Mesendoderm (in vitro differentiated cells): ENCODE measurements at regions not wholly inside any gene's neighbourhood (a gene's known extent, or its start where the extent isn't known, plus 50 kb on each side); places are given as distances from the start of the nearest gene placed in this dataset.

ENCODE experiments used
- DNase-seq: peaks from one replicate; pipeline ENCODE4 v3.0.0; 2013
- H2AK5ac ChIP-seq: 2 replicates; pipeline ENCODE4 v1.6.1; 2013; ENCODE audit warnings: low read length, inconsistent platforms
- H2BK120ac ChIP-seq: 2 replicates; pipeline ENCODE4 v1.6.1; 2013; ENCODE audit warnings: low read depth, mild to moderate bottlenecking, low read length, moderate library complexity, mixed read lengths
- H2BK15ac ChIP-seq: replicated peaks from 2 replicates; pipeline ENCODE4 v1.6.1; 2013; ENCODE audit warnings: low read depth, mild to moderate bottlenecking, moderate library complexity
- H2BK5ac ChIP-seq: 2 replicates; pipeline ENCODE4 v1.6.1; 2013; ENCODE audit warnings: low read length, inconsistent platforms
- H3K18ac ChIP-seq: 2 replicates; pipeline ENCODE4 v1.6.1; 2013; ENCODE audit warnings: mild to moderate bottlenecking, low read length, mixed read lengths
- H3K23ac ChIP-seq: one replicate; pipeline ENCODE4 v1.6.1; 2013; ENCODE audit warnings: low read length
- H3K27ac ChIP-seq: 2 replicates; pipeline ENCODE4 v1.5.1; 2013; ENCODE audit warnings: low read depth, mild to moderate bottlenecking, inconsistent platforms, low read length, moderate library complexity
- H3K27me3 ChIP-seq: 2 replicates; pipeline ENCODE4 v1.6.1; 2013; ENCODE audit warnings: low read length, control low read depth, mild to moderate bottlenecking, inconsistent platforms; ENCODE audit not compliant: insufficient read depth, poor library complexity
- H3K36me3 ChIP-seq: 2 replicates; pipeline ENCODE4 v1.6.1; 2013; ENCODE audit warnings: low read length, inconsistent platforms; ENCODE audit not compliant: control insufficient read depth, insufficient read depth
- H3K4ac ChIP-seq: one replicate; pipeline ENCODE4 v1.6.1; 2013; ENCODE audit warnings: low read depth, mild to moderate bottlenecking, low read length, moderate library complexity
- H3K4me1 ChIP-seq: 2 replicates; pipeline ENCODE4 v1.6.1; 2013; ENCODE audit warnings: low read depth, low read length, inconsistent platforms; ENCODE audit not compliant: control insufficient read depth
- H3K4me2 ChIP-seq: 2 replicates; pipeline ENCODE4 v1.6.1; 2013; ENCODE audit warnings: low read length
- H3K4me3 ChIP-seq: 2 replicates; pipeline ENCODE4 v1.5.1; 2013; ENCODE audit warnings: mild to moderate bottlenecking, low read length
- H3K56ac ChIP-seq: one replicate; pipeline ENCODE4 v1.6.1; 2013; ENCODE audit warnings: low read length
- H3K79me1 ChIP-seq: 2 replicates; pipeline ENCODE4 v1.6.1; 2013; ENCODE audit warnings: low read length, inconsistent platforms
- H3K79me2 ChIP-seq: 2 replicates; pipeline ENCODE4 v1.6.1; 2013; ENCODE audit warnings: mild to moderate bottlenecking, low read length; ENCODE audit not compliant: control insufficient read depth, insufficient read depth
- H3K9ac ChIP-seq: 2 replicates; pipeline ENCODE4 v1.6.1; 2013; ENCODE audit warnings: low read length, inconsistent platforms
- H4K5ac ChIP-seq: one replicate; pipeline ENCODE4 v1.6.1; 2013; ENCODE audit warnings: low read length
- H4K8ac ChIP-seq: one replicate; pipeline ENCODE4 v1.6.1; 2013; ENCODE audit warnings: low read depth, mild to moderate bottlenecking, control low read depth, low read length, moderate library complexity
- WGBS: extraction: QIAGEN DNeasy Blood & Tissue Kit; methylation state at CpG from one replicate; pipeline ENCODE4 v1.1.7; 2013; ENCODE audit warnings: low lambda C conversion rate, missing lambda C conversion rate; ENCODE audit not compliant: insufficient coverage; ENCODE audit errors: extremely low coverage; 5-methylcytosine and 5-hydroxymethylcytosine counted together

DNA sequence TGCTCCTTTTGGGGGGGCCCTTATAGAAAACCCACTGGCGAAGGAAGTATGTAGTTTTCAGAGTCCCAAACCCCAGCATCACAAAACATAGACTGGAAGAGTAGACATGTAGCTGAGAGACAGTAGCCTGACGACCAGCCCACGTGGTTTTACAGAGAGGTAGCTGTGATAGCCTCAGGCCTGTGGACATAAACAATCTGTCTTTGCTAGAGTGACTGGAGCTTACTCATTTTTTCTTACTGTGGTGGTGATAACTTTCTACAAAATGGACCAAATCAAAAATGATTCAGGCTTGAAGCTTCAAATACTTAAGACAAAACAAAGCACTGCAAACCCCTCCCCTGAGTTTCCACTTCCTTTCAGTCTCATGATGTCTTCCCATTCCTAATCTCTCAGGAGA, 497.0 kb downstream of the RWDD3 start:
- Histone ChIP-seq H3K4me1 (no peaks in the 10 kb centered on the region), H2BK5ac (no peak overlapping the region), H2AK5ac (no peak overlapping the region), H3K9ac (no peak overlapping the region), H2BK120ac (no peak overlapping the region), H3K4me2 (no peak overlapping the region), H3K4me3 (no peak overlapping the region), H3K4ac (no peak overlapping the region), H3K79me2 (no peaks in the 10 kb centered on the region), H3K36me3 (no peaks in the 10 kb centered on the region), H3K27ac (no peak overlapping the region), H3K79me1 (no peaks in the 10 kb centered on the region), H4K5ac (no peak overlapping the region), H3K27me3 (no peaks in the 10 kb centered on the region), H3K56ac (no peak overlapping the region), H2BK15ac (no peak overlapping the region), H3K18ac (no peak overlapping the region), H3K23ac (no peak overlapping the region), H4K8ac (no peak overlapping the region)
- no peak for DNase-seq
- WGBS = no CpG with 5 or more reads among the region's 3 CpGs

DNA sequence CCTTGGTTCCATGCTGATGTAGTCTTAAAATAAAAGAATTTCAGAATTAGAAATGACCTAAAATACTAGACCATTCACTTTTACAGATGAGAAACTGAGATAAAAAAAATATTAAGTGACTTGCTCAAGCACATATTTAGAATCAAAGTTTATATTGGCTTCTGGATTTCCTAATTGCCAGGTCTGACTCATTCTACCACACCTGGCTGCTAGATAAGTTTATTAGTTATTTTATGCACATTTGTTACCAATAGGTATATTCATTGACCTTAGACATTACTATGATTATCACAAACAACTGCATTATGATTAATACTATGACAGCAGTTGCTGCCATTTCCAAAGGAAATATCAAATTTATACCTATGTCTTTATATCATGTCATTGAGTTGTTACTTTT, 497.5 kb downstream of the RWDD3 start:
- H3K4me3 ChIP-seq = no peak overlapping the region
- H3K36me3 ChIP-seq = no peaks in the 10 kb centered on the region
- H2BK15ac ChIP-seq = no peak overlapping the region
- H3K18ac ChIP-seq = no peak overlapping the region
- H3K4me2 ChIP-seq = no peak overlapping the region
- no peaks in the 10 kb centered on the region for H3K27me3 ChIP-seq
- no peak overlapping the region for H3K4ac ChIP-seq
- no peak overlapping the region for H3K27ac ChIP-seq
- H4K8ac ChIP-seq = no peak overlapping the region
- no peak overlapping the region for H2BK5ac ChIP-seq
- no peak overlapping the region for H3K9ac ChIP-seq
- no peaks in the 10 kb centered on the region for H3K79me1 ChIP-seq
- H3K56ac ChIP-seq = no peak overlapping the region
- H3K23ac ChIP-seq = no peak overlapping the region
- H2BK120ac ChIP-seq = no peak overlapping the region
- H3K4me1 ChIP-seq = no peaks in the 10 kb centered on the region
- H2AK5ac ChIP-seq = no peak overlapping the region
- no peak overlapping the region for H4K5ac ChIP-seq
- no peaks in the 10 kb centered on the region for H3K79me2 ChIP-seq
- no peak for DNase-seq

DNA sequence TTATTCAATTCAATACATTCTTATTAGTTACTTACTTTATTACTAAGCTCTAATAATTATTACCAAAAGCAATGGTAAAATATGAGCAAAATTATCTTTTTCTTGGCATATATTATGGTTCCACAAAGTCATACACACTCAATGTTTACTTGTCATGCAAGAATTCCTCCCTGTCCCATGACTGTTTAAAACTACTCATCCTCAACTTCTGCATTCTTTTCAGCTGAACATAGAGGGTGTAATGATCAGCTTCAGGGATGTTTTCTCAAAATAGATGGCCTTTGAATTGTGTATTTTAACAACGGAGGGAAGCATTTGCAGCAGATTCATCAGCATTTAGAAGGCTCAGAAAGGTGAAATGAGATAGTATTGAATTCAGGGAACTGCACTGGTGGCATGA, 499.0 kb downstream of the RWDD3 start:
- no peaks in the 10 kb centered on the region for H3K36me3 ChIP-seq
- no peak overlapping the region for H3K4me2 ChIP-seq
- no peak overlapping the region for H3K23ac ChIP-seq
- no peaks in the 10 kb centered on the region for H3K79me2 ChIP-seq
- H3K4me1 ChIP-seq = no peaks in the 10 kb centered on the region
- no peaks in the 10 kb centered on the region for H3K27me3 ChIP-seq
- no peak overlapping the region for H4K5ac ChIP-seq
- H3K27ac ChIP-seq = no peak overlapping the region
- no peak overlapping the region for H2BK5ac ChIP-seq
- H3K79me1 ChIP-seq = no peaks in the 10 kb centered on the region
- no peak overlapping the region for H4K8ac ChIP-seq
- no peak overlapping the region for H3K9ac ChIP-seq
- no peak for DNase-seq
- no peak overlapping the region for H2AK5ac ChIP-seq
- H3K4ac ChIP-seq = no peak overlapping the region
- no peak overlapping the region for H3K56ac ChIP-seq
- WGBS = no CpG with 5 or more reads among the region's 1 CpG
- H3K4me3 ChIP-seq = no peak overlapping the region
- no peak overlapping the region for H2BK120ac ChIP-seq
- H2BK15ac ChIP-seq = no peak overlapping the region
- H3K18ac ChIP-seq = no peak overlapping the region

DNA sequence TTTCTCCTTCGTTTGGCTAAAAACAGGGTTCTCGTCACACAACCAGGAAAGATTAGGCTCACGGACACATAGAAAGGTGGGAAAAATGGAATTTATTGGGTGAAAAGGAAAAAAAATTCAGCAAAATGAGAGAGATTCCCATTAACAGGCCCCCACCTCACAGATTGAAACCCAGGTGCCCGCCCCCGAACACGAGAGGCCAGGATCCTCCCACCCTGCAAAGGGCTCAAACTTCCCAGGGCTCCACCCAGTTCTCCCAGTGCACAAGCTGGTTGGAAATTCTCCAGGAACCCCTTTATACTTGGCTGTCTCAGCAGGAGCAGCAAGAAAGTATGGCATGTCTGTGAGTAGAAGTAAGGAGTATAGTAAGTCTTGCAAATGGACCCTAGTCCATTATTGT, 499.7 kb downstream of the RWDD3 start:
- no peaks in the 10 kb centered on the region for H3K79me1 ChIP-seq
- no peak overlapping the region for H2AK5ac ChIP-seq
- H2BK120ac ChIP-seq = no peak overlapping the region
- no peak overlapping the region for H3K56ac ChIP-seq
- no peaks in the 10 kb centered on the region for H3K36me3 ChIP-seq
- no peak overlapping the region for H3K4me3 ChIP-seq
- WGBS = no CpG with 5 or more reads among the region's 6 CpGs
- no peaks in the 10 kb centered on the region for H3K79me2 ChIP-seq
- no peak for DNase-seq
- no peak overlapping the region for H3K9ac ChIP-seq
- H3K23ac ChIP-seq = no peak overlapping the region
- H4K5ac ChIP-seq = no peak overlapping the region
- H3K27ac ChIP-seq = no peak overlapping the region
- H3K4me1 ChIP-seq = no peaks in the 10 kb centered on the region
- H2BK15ac ChIP-seq = no peak overlapping the region
- H3K27me3 ChIP-seq = no peaks in the 10 kb centered on the region
- H2BK5ac ChIP-seq = no peak overlapping the region
- peak overlapping the region; percentile 39 for H3K18ac ChIP-seq
- H4K8ac ChIP-seq = no peak overlapping the region
- no peak overlapping the region for H3K4ac ChIP-seq
- no peak overlapping the region for H3K4me2 ChIP-seq

DNA sequence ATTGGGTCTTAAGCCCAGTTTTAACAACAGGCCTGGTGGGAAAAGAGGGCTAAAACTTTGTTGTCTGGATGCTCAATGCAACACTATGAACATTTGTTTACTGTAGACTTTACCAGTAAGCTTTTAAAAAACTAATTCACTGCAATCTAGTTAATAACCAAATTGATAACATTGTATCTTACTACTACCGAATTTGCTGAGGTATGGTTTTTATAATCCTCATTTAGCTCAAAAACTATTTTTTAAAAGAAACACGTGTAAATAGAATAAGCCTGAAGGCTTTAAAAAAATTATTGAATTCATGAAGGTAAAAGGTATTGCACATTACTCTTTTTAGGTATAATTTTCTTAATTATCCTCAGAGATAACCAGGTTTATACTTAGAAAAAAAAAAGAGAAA, 500.6 kb downstream of the RWDD3 start:
- no peak overlapping the region for H3K18ac ChIP-seq
- no peaks in the 10 kb centered on the region for H3K79me2 ChIP-seq
- H3K4me2 ChIP-seq = no peak overlapping the region
- no peak overlapping the region for H3K27ac ChIP-seq
- WGBS = no CpG with 5 or more reads among the region's 2 CpGs
- H3K27me3 ChIP-seq = no peaks in the 10 kb centered on the region
- H3K79me1 ChIP-seq = no peaks in the 10 kb centered on the region
- H3K4ac ChIP-seq = no peak overlapping the region
- H2BK15ac ChIP-seq = no peak overlapping the region
- H3K9ac ChIP-seq = no peak overlapping the region
- no peak overlapping the region for H2BK120ac ChIP-seq
- H3K4me1 ChIP-seq = no peaks in the 10 kb centered on the region
- no peak overlapping the region for H4K5ac ChIP-seq
- H2BK5ac ChIP-seq = no peak overlapping the region
- no peaks in the 10 kb centered on the region for H3K36me3 ChIP-seq
- H2AK5ac ChIP-seq = no peak overlapping the region
- H4K8ac ChIP-seq = no peak overlapping the region
- H3K23ac ChIP-seq = no peak overlapping the region
- H3K4me3 ChIP-seq = no peak overlapping the region
- H3K56ac ChIP-seq = no peak overlapping the region
- DNase-seq = no peak

DNA sequence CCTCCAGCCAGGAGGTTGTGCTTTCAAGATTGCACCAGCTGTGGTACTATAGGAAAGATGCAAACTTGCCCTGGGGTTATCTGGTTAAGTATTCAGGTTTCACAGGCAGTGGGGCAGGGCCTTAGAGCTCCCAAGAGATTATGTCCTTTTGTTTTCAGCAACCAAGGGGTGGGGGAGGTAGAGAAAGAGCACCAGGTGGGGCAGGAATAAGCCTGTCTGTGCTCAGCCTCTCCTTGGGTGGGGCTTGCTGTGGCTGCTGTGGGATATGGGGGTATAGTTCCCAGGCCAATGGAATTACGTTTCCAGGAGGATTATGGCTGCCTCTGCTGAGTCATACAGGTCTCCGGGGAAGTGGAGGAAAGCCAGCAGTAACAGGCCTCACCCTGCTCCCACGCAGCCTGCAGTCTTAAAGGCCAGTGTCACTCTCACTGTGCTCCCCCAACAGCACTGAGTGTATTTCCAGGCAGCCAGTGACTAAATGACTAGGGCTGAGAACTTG, 508.6 kb downstream of the RWDD3 start:
- H3K4me3 ChIP-seq = no peak overlapping the region

More for the DNA sequence above, 508.6 kb downstream of the RWDD3 start:
- Histone ChIP-seq H3K79me1 (no peaks in the 10 kb centered on the region), H4K8ac (no peak overlapping the region), H3K23ac (no peak overlapping the region), H3K4me2 (no peak overlapping the region), H2BK15ac (no peak overlapping the region), H3K79me2 (no peaks in the 10 kb centered on the region), H3K4ac (peak overlapping the region; percentile 78), H2AK5ac (no peak overlapping the region), H3K9ac (peak overlapping the region; percentile 12), H3K18ac (peak overlapping the region; percentile 68), H3K27ac (peak overlapping the region; percentile 53), H4K5ac (no peak overlapping the region), H3K36me3 (no peaks in the 10 kb centered on the region), H2BK120ac (no peak overlapping the region), H2BK5ac (peak overlapping the region; percentile 79), H3K27me3 (no peaks in the 10 kb centered on the region), H3K56ac (peak overlapping the region; percentile 62), H3K4me1 (peaks cover 3% of the 10 kb centered on the region)
- WGBS = no CpG with 5 or more reads among the region's 3 CpGs
- peak; percentile 61 for DNase-seq
